GM18526 (cell line): ENCODE measurements at regions not wholly inside any gene's neighbourhood (a gene's known extent, or its start where the extent isn't known, plus 50 kb on each side); places are given as distances from the start of the nearest gene placed in this dataset.

Experiments
- POLR2A ChIP-seq: IDR thresholded peaks from 3 replicates; pipeline ENCODE4 v1.6.1; 2011; ENCODE audit not compliant: insufficient read length; ENCODE audit errors: extremely low read depth

GRCh38 chr7:68429411-68430117 is 1168.7 kb upstream of the AUTS2 start:
- no peak for TF ChIP-seq POLR2A

- TF ChIP-seq POLR2A: no peak
Measured at GRCh38 chr7:68432585-68432984, 1165.7 kb upstream of the AUTS2 start.

- no peak for TF ChIP-seq POLR2A
Measured at GRCh38 chr7:68433462-68434070, 1164.7 kb upstream of the AUTS2 start.

GRCh38 chr7:68434857-68435256 is 1163.4 kb upstream of the AUTS2 start:
- no peak for TF ChIP-seq POLR2A

GRCh38 chr7:68438016-68438415 is 1160.3 kb upstream of the AUTS2 start:
- TF ChIP-seq POLR2A: no peak

GRCh38 chr7:68438811-68439210 is 1159.5 kb upstream of the AUTS2 start:
- no peak for TF ChIP-seq POLR2A

- TF ChIP-seq POLR2A: no peak
Measured at GRCh38 chr7:68439897-68440296, 1158.4 kb upstream of the AUTS2 start.

GRCh38 chr7:68440866-68441265 is 1157.4 kb upstream of the AUTS2 start:
- no peak for TF ChIP-seq POLR2A

GRCh38 chr7:68441645-68442044 is 1156.6 kb upstream of the AUTS2 start:
- TF ChIP-seq POLR2A: no peak

- TF ChIP-seq POLR2A: no peak
Measured at GRCh38 chr7:68442931-68443631, 1155.2 kb upstream of the AUTS2 start.

- TF ChIP-seq POLR2A: no peak
Measured at GRCh38 chr7:68444042-68444441, 1154.2 kb upstream of the AUTS2 start.

- TF ChIP-seq POLR2A: no peak
Measured at GRCh38 chr7:68444956-68445355, 1153.3 kb upstream of the AUTS2 start.

- no peak for TF ChIP-seq POLR2A
Measured at GRCh38 chr7:68446183-68446582, 1152.1 kb upstream of the AUTS2 start.

- TF ChIP-seq POLR2A: no peak
Measured at GRCh38 chr7:68449099-68449498, 1149.2 kb upstream of the AUTS2 start.

- TF ChIP-seq POLR2A: no peak
Measured at GRCh38 chr7:68449816-68450215, 1148.5 kb upstream of the AUTS2 start.

- no peak for TF ChIP-seq POLR2A
Measured at GRCh38 chr7:68454931-68455330, 1143.3 kb upstream of the AUTS2 start.
